NCI-H82 (cell line): ENCODE measurements at regions not wholly inside any gene's neighbourhood (a gene's known extent, or its start where the extent isn't known, plus 50 kb on each side); places are given as distances from the start of the nearest gene placed in this dataset.

Experiments
- DNase-seq: peaks from one replicate; lab custom pipeline; 2025; lab: John Stamatoyannopoulos, UW

GRCh38 chr22:48709453-48709852 lies 1118.2 kb downstream of the BRD1 start:
- no peak for DNase-seq

- DNase-seq = no peak
These were observed 1119.0 kb downstream of the BRD1 start for GRCh38 chr22:48708558-48709245.

GRCh38 chr22:48707763-48708557 lies 1119.7 kb downstream of the BRD1 start:
- no peak for DNase-seq

GRCh38 chr22:48706934-48707762 lies 1120.5 kb downstream of the BRD1 start:
- no peak for DNase-seq

GRCh38 chr22:48705917-48706605 lies 1121.6 kb downstream of the BRD1 start:
- no peak for DNase-seq

GRCh38 chr22:48705159-48705916 lies 1122.3 kb downstream of the BRD1 start:
- DNase-seq = no peak

GRCh38 chr22:48704335-48704734 lies 1123.3 kb downstream of the BRD1 start:
- no peak for DNase-seq

GRCh38 chr22:48703265-48703941 lies 1124.3 kb downstream of the BRD1 start:
- no peak for DNase-seq

- no peak for DNase-seq
These were observed 1125.0 kb downstream of the BRD1 start for GRCh38 chr22:48702573-48703264.

GRCh38 chr22:48701296-48702030 lies 1126.2 kb downstream of the BRD1 start:
- DNase-seq = no peak

- peak; percentile 1 for DNase-seq
These were observed 1126.9 kb downstream of the BRD1 start for GRCh38 chr22:48700566-48701295.

GRCh38 chr22:48700180-48700565 lies 1127.5 kb downstream of the BRD1 start:
- no peak for DNase-seq

GRCh38 chr22:48699511-48699910 lies 1128.2 kb downstream of the BRD1 start:
- peak; percentile 63 for DNase-seq

GRCh38 chr22:48698618-48699017 lies 1129.1 kb downstream of the BRD1 start:
- DNase-seq = no peak

- DNase-seq = no peak
These were observed 1129.9 kb downstream of the BRD1 start for GRCh38 chr22:48697694-48698276.

- no peak for DNase-seq
These were observed 1130.5 kb downstream of the BRD1 start for GRCh38 chr22:48697223-48697622.

- no peak for DNase-seq
These were observed 1131.3 kb downstream of the BRD1 start for GRCh38 chr22:48696371-48696770.

GRCh38 chr22:48695731-48696305 lies 1131.9 kb downstream of the BRD1 start:
- no peak for DNase-seq
